ENCODE measurements at regions not wholly inside any gene's neighbourhood (a gene's known extent, or its start where the extent isn't known, plus 50 kb on each side); places are given as distances from the start of the nearest gene placed in this dataset.
"Not testable (repeated sequence)": the region's sequence is repeated elsewhere in the genome, so short reads cannot be mapped to it uniquely, and the experiment has no call there.

DNA sequence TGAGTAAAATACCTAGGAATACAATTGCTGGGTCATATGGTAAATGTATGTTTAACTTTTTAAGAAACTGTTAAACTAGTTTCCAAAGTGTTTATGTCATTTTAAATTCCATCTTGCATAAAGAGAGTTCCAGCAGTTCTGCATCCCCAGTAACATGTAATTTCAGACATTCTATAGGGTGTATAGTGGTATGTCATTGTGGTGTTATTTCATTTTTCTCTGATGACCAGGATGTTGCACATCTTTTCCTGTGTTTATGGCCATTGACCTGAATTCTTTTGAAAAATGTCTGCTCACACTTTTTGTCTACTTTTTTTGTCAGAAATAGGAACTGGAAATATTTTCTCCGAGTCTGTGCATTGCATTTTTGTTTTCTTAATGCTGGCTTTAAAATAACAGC lies 128.9 kb downstream of the TMEM200A start:
- H3K27ac ChIP-seq (ENCODE audit: insufficient read depth, low read depth, low read length, poor library complexity, severe bottlenecking) = no peak overlapping the region
- H3K4me3 ChIP-seq (ENCODE audit: insufficient read depth, low read depth, low read length) = no peak overlapping the region
- WGBS, 2 experiments = 86 to 88% methylated on average over 1 of the region's 1 CpG
- H3K36me3 ChIP-seq (ENCODE audit: control insufficient read depth, insufficient read depth, low read length) = no peaks in the 10 kb centered on the region
- no peaks in the 10 kb centered on the region for H3K27me3 ChIP-seq (ENCODE audit: control insufficient read depth, insufficient read depth, low read length, poor library complexity, severe bottlenecking)
- H3K4me1 ChIP-seq (ENCODE audit: control insufficient read depth, insufficient read depth, low read length) = no peaks in the 10 kb centered on the region
- no peaks in the 10 kb centered on the region for H3K9me3 ChIP-seq (ENCODE audit: control insufficient read depth, low read length)

- H3K27ac ChIP-seq (ENCODE audit: insufficient read depth, low read depth, low read length, poor library complexity, severe bottlenecking) = no peak overlapping the region
Measured at GRCh38 chr6:130500693-130501092, 134.9 kb downstream of the TMEM200A start.

GRCh38 chr6:130503146-130503545 lies 137.3 kb downstream of the TMEM200A start:
- no peak overlapping the region for H3K27ac ChIP-seq (ENCODE audit: insufficient read depth, low read depth, low read length, poor library complexity, severe bottlenecking)

More at GRCh38 chr6:130500693-130501092, 134.9 kb downstream of the TMEM200A start:
- H3K9me3 ChIP-seq (ENCODE audit: control insufficient read depth, low read length) = no peaks in the 10 kb centered on the region
- H3K36me3 ChIP-seq (ENCODE audit: control insufficient read depth, insufficient read depth, low read length) = no peaks in the 10 kb centered on the region
- no peaks in the 10 kb centered on the region for H3K27me3 ChIP-seq (ENCODE audit: control insufficient read depth, insufficient read depth, low read length, poor library complexity, severe bottlenecking)
- H3K4me1 ChIP-seq (ENCODE audit: control insufficient read depth, insufficient read depth, low read length) = no peaks in the 10 kb centered on the region
- WGBS, 2 experiments = 94 to 96% methylated on average over 6 of the region's 6 CpGs
- H3K4me3 ChIP-seq (ENCODE audit: insufficient read depth, low read depth, low read length) = no peak overlapping the region

DNA sequence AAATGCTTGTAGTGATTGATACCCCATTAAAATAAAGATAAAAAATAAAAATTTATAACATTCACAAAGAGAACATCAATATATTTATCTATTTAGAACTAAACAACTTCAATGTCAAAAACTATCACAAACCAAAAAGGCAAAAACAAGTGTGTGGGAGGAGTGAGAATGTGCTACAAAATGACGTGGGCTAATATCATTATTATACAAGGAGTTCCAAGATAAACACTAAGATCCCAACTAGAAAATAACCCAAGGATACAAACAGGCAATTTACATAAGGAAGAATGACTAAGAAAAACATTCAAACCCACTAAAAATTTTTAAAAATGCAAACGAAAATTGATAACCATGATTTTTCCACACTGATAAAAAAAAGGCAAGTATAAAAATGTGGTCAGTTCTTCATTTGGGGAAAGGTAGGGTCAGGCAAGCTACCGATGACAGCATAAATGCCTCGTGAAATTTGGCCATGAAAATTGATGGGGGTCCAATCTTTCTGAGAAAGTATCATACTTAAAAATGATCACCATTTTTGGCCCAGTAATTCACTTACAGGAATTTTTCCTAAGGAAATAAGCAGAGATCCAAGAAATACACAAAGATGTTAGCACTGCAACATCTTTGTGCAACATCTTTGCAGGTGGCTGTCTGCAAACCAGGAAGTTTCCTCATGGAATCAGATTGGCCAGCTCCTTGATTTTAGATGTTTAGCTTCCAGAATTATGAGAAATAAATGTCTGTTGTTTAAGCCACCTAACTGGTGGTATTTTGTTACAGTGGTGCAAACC lies 140.2 kb downstream of the TMEM200A start:
- H3K27me3 ChIP-seq (ENCODE audit: control insufficient read depth, insufficient read depth, low read length, poor library complexity, severe bottlenecking) = no peaks in the 10 kb centered on the region
- no peak overlapping the region for H3K4me3 ChIP-seq (ENCODE audit: insufficient read depth, low read depth, low read length)
- no peaks in the 10 kb centered on the region for H3K4me1 ChIP-seq (ENCODE audit: control insufficient read depth, insufficient read depth, low read length)
- no peak overlapping the region for H3K27ac ChIP-seq (ENCODE audit: insufficient read depth, low read depth, low read length, poor library complexity, severe bottlenecking)
- no peaks in the 10 kb centered on the region for H3K9me3 ChIP-seq (ENCODE audit: control insufficient read depth, low read length)
- no peaks in the 10 kb centered on the region for H3K36me3 ChIP-seq (ENCODE audit: control insufficient read depth, insufficient read depth, low read length)
- WGBS, 2 experiments = 87 to 90% methylated on average over 2 to 4 of the region's 4 CpGs

More at GRCh38 chr6:130503146-130503545, 137.3 kb downstream of the TMEM200A start:
- no peak overlapping the region for H3K4me3 ChIP-seq (ENCODE audit: insufficient read depth, low read depth, low read length)
- H3K4me1 ChIP-seq (ENCODE audit: control insufficient read depth, insufficient read depth, low read length) = no peaks in the 10 kb centered on the region
- H3K9me3 ChIP-seq (ENCODE audit: control insufficient read depth, low read length) = no peaks in the 10 kb centered on the region
- H3K27me3 ChIP-seq (ENCODE audit: control insufficient read depth, insufficient read depth, low read length, poor library complexity, severe bottlenecking) = no peaks in the 10 kb centered on the region
- no peaks in the 10 kb centered on the region for H3K36me3 ChIP-seq (ENCODE audit: control insufficient read depth, insufficient read depth, low read length)

DNA sequence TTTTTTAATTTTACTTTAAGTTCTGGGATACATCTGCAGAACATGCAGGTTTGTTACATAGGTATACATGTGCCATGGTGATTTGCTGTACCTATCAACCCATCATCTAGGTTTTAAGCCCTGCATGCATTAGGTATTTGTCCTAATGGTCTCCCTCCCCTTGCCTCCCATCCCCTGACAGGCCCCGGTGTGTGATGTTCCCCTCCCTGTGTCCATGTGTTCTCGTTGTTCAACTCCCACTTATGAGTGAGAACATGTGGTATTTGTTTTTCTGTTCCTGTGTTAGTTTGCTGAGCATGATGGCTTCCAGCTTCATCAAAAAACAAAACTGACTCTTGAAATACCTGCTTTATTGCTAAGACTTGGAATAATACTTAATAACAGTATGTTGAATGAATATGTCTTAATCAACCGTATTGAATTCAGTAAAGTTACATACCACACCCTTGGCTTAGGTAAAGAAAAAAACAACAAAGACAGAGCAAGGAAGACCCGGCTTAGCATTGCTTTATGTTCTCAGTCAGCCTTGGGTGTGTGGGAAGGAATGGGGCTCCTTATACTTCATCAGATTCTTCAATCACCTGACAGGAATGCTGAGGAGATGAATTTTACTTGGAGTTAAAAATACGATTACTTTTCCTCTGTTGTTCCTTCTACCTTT lies 141.3 kb downstream of the TMEM200A start:
- not testable (repeated sequence) for H3K4me1 ChIP-seq (ENCODE audit: control insufficient read depth, insufficient read depth, low read length); H3K27ac ChIP-seq (ENCODE audit: insufficient read depth, low read depth, low read length, poor library complexity, severe bottlenecking); H3K27me3 ChIP-seq (ENCODE audit: control insufficient read depth, insufficient read depth, low read length, poor library complexity, severe bottlenecking); H3K36me3 ChIP-seq (ENCODE audit: control insufficient read depth, insufficient read depth, low read length); H3K9me3 ChIP-seq (ENCODE audit: control insufficient read depth, low read length); H3K4me3 ChIP-seq (ENCODE audit: insufficient read depth, low read depth, low read length)
- WGBS, 2 experiments = 94% methylated on average over 2 to 5 of the region's 5 CpGs

- H3K4me3 ChIP-seq (ENCODE audit: insufficient read depth, low read depth, low read length) = no peak overlapping the region
Measured at GRCh38 chr6:130507666-130508028, 141.8 kb downstream of the TMEM200A start.

DNA sequence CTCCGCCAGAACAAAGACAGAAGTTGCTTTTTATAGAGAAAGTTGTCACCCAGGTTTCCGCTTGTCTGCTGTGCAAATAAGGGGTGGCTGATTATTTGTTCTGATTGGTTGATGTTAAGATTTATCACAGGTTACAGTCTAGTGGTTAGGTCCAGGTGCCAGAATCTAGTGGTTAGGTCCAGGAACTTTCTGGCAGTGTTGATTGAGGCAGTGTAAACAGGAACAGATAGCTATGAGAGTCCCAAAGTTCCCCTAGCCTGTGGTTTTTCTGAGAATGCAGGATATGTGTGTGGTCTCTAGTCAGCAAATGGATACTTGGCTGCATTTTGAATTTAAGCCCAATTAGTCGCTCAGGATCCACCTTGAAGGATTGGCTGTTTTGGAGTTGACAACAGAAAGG lies 148.0 kb downstream of the TMEM200A start:
- H3K27ac ChIP-seq (ENCODE audit: insufficient read depth, low read depth, low read length, poor library complexity, severe bottlenecking) = no peak overlapping the region
- WGBS, 2 experiments = 90 to 96% methylated on average over 3 of the region's 3 CpGs
- H3K27me3 ChIP-seq (ENCODE audit: control insufficient read depth, insufficient read depth, low read length, poor library complexity, severe bottlenecking) = no peaks in the 10 kb centered on the region
- no peaks in the 10 kb centered on the region for H3K9me3 ChIP-seq (ENCODE audit: control insufficient read depth, low read length)
- H3K4me1 ChIP-seq (ENCODE audit: control insufficient read depth, insufficient read depth, low read length) = no peaks in the 10 kb centered on the region
- H3K4me3 ChIP-seq (ENCODE audit: insufficient read depth, low read depth, low read length) = no peak overlapping the region
- H3K36me3 ChIP-seq (ENCODE audit: control insufficient read depth, insufficient read depth, low read length) = no peaks in the 10 kb centered on the region

More at GRCh38 chr6:130507666-130508028, 141.8 kb downstream of the TMEM200A start:
- H3K27ac ChIP-seq (ENCODE audit: insufficient read depth, low read depth, low read length, poor library complexity, severe bottlenecking) = no peak overlapping the region
- H3K36me3 ChIP-seq (ENCODE audit: control insufficient read depth, insufficient read depth, low read length) = no peaks in the 10 kb centered on the region
- H3K9me3 ChIP-seq (ENCODE audit: control insufficient read depth, low read length) = no peaks in the 10 kb centered on the region
- H3K4me1 ChIP-seq (ENCODE audit: control insufficient read depth, insufficient read depth, low read length) = no peaks in the 10 kb centered on the region
- H3K27me3 ChIP-seq (ENCODE audit: control insufficient read depth, insufficient read depth, low read length, poor library complexity, severe bottlenecking) = no peaks in the 10 kb centered on the region
- WGBS, 2 experiments = 88 to 94% methylated on average over 4 of the region's 4 CpGs

DNA sequence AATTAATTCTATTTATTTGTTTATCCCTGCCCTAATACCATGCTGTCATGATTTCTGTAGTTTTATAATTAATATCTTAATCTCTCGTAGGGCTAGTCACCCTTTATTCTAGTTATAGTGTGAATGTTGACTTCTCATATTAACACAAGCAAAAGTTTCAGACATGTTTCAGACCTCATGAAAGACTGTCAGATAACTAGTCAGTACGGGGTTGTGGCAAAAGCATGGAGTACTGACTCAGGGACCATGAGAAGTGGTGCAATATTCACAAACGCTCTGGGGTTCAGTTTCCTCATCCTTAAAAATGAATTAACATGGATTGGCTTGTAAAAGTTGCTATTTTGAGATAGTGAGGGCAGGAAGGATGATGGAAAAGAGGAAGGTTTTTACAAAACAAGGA lies 148.9 kb downstream of the TMEM200A start:
- Histone ChIP-seq H3K27ac (ENCODE audit: insufficient read depth, low read depth, low read length, poor library complexity, severe bottlenecking) (no peak overlapping the region), H3K9me3 (ENCODE audit: control insufficient read depth, low read length) (no peaks in the 10 kb centered on the region), H3K36me3 (ENCODE audit: control insufficient read depth, insufficient read depth, low read length) (no peaks in the 10 kb centered on the region), H3K4me3 (ENCODE audit: insufficient read depth, low read depth, low read length) (no peak overlapping the region), H3K27me3 (ENCODE audit: control insufficient read depth, insufficient read depth, low read length, poor library complexity, severe bottlenecking) (no peaks in the 10 kb centered on the region), H3K4me1 (ENCODE audit: control insufficient read depth, insufficient read depth, low read length) (no peaks in the 10 kb centered on the region)
- 89 to 96% methylated on average over 2 of the region's 3 CpGs for WGBS, 2 experiments

DNA sequence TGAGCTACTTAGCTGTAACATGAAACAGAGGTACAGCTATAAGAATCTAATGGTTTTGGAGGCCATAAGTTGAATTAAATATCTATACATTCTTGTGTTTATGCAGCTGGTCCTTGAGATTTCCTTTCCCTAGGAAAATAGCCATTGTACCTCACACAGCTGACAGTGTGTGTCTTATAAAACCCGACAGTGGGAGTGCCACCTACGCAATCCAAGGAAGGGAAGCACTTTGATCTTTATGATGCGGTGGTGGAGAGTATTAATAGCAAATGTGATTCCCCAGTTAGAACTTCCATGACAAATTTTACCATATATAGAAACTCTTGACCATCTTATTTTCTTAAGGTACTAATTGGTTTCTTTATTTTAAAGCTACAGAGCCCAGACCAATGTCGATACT lies 149.5 kb downstream of the TMEM200A start:
- 100% methylated on average over 2 to 3 of the region's 4 CpGs for WGBS, 2 experiments
- H3K27ac ChIP-seq (ENCODE audit: insufficient read depth, low read depth, low read length, poor library complexity, severe bottlenecking) = no peak overlapping the region
- H3K36me3 ChIP-seq (ENCODE audit: control insufficient read depth, insufficient read depth, low read length) = no peaks in the 10 kb centered on the region
- no peaks in the 10 kb centered on the region for H3K27me3 ChIP-seq (ENCODE audit: control insufficient read depth, insufficient read depth, low read length, poor library complexity, severe bottlenecking)
- H3K9me3 ChIP-seq (ENCODE audit: control insufficient read depth, low read length) = no peaks in the 10 kb centered on the region
- no peaks in the 10 kb centered on the region for H3K4me1 ChIP-seq (ENCODE audit: control insufficient read depth, insufficient read depth, low read length)
- no peak overlapping the region for H3K4me3 ChIP-seq (ENCODE audit: insufficient read depth, low read depth, low read length)

DNA sequence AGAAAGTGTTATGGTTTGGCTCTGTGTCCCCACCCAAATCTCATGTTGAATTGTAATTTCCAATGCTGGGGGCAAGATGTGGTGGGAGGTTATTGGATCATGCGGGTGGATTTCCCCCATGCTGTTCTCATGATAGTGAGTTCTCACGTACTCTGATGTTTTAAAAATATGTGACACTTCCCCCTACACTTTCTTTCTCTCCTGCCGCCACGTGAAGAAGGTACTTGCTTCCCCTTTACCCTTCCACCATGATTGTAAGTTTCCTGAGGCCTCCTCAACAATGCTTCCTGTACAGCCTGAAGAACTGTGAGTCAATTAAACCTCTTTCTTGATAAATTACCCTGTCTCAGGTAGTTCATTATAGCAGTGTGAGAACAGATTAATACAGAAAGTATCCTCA lies 150.8 kb downstream of the TMEM200A start:
- H3K4me3 ChIP-seq (ENCODE audit: insufficient read depth, low read depth, low read length) = no peak overlapping the region
- no peaks in the 10 kb centered on the region for H3K9me3 ChIP-seq (ENCODE audit: control insufficient read depth, low read length)
- H3K27me3 ChIP-seq (ENCODE audit: control insufficient read depth, insufficient read depth, low read length, poor library complexity, severe bottlenecking) = no peaks in the 10 kb centered on the region
- no peaks in the 10 kb centered on the region for H3K4me1 ChIP-seq (ENCODE audit: control insufficient read depth, insufficient read depth, low read length)
- no peak overlapping the region for H3K27ac ChIP-seq (ENCODE audit: insufficient read depth, low read depth, low read length, poor library complexity, severe bottlenecking)
- no peaks in the 10 kb centered on the region for H3K36me3 ChIP-seq (ENCODE audit: control insufficient read depth, insufficient read depth, low read length)
- WGBS, 2 experiments = 90 to 92% methylated on average over 4 of the region's 4 CpGs
